HL-60 (cell line): ENCODE measurements at regions not wholly inside any gene's neighbourhood (a gene's known extent, or its start where the extent isn't known, plus 50 kb on each side); places are given as distances from the start of the nearest gene placed in this dataset.

Experiments used
- CTCF ChIP-seq: IDR thresholded peaks from one replicate; pipeline ENCODE4 v1.5.1; 2011; ENCODE audit warnings: low read length, control low read depth, inconsistent platforms; ENCODE audit not compliant: insufficient read depth
- POLR2AphosphoS5 ChIP-seq: IDR thresholded peaks from 2 replicates; pipeline ENCODE4 v1.6.1; 2012; ENCODE audit warnings: low read depth

- no peak for TF ChIP-seq CTCF
- TF ChIP-seq POLR2AphosphoS5, result no peak
Measured at GRCh38 chr6:164897523-164898235, 411.7 kb downstream of the C6orf118 start.
